ENCODE measurements at regions not wholly inside any gene's neighbourhood (a gene's known extent, or its start where the extent isn't known, plus 50 kb on each side); places are given as distances from the start of the nearest gene placed in this dataset.

GRCh38 chr22:48981371-48982061, 846.2 kb downstream of the BRD1 start:
- ATAC-seq: no peak
- TF ChIP-seq TCF4 (CRISPR knock-in tag; IDR thresholded peaks at IDR 0.05; ENCODE audit: borderline replicate concordance) (no peak), ISL1 (CRISPR knock-in tag; IDR thresholded peaks at IDR 0.05) (no peak), TSHZ2 (CRISPR knock-in tag; IDR thresholded peaks at IDR 0.05) (no peak), ZC3H10 (CRISPR knock-in tag; IDR thresholded peaks at IDR 0.05) (no peak), ZNF70 (CRISPR knock-in tag; IDR thresholded peaks at IDR 0.05) (no peak), ZNF8 (CRISPR knock-in tag; IDR thresholded peaks at IDR 0.05) (no peak), BACH2 (CRISPR knock-in tag; IDR thresholded peaks at IDR 0.05; ENCODE audit: borderline replicate concordance) (no peak), GLIS3 (CRISPR knock-in tag; IDR thresholded peaks at IDR 0.05) (no peak), ESRRG (CRISPR knock-in tag; IDR thresholded peaks at IDR 0.05) (no peak), TOX (CRISPR knock-in tag; IDR thresholded peaks at IDR 0.05; ENCODE audit: borderline replicate concordance) (no peak), RARB (CRISPR knock-in tag; IDR thresholded peaks at IDR 0.05) (no peak), SNAI2 (CRISPR knock-in tag; IDR thresholded peaks at IDR 0.05) (no peak), PPARA (CRISPR knock-in tag; IDR thresholded peaks at IDR 0.05; ENCODE audit: borderline replicate concordance) (no peak), OSR1 (CRISPR knock-in tag; IDR thresholded peaks at IDR 0.05) (no peak)
- TF ChIP-seq, protein P1, sequence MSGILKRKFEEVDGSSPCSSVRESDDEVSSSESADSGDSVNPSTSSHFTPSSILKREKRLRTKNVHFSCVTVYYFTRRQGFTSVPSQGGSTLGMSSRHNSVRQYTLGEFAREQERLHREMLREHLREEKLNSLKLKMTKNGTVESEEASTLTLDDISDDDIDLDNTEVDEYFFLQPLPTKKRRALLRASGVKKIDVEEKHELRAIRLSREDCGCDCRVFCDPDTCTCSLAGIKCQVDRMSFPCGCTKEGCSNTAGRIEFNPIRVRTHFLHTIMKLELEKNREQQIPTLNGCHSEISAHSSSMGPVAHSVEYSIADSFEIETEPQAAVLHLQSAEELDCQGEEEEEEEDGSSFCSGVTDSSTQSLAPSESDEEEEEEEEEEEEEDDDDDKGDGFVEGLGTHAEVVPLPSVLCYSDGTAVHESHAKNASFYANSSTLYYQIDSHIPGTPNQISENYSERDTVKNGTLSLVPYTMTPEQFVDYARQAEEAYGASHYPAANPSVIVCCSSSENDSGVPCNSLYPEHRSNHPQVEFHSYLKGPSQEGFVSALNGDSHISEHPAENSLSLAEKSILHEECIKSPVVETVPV (CRISPR knock-in tag; IDR thresholded peaks at IDR 0.05): no peak
- TF ChIP-seq, protein P2, sequence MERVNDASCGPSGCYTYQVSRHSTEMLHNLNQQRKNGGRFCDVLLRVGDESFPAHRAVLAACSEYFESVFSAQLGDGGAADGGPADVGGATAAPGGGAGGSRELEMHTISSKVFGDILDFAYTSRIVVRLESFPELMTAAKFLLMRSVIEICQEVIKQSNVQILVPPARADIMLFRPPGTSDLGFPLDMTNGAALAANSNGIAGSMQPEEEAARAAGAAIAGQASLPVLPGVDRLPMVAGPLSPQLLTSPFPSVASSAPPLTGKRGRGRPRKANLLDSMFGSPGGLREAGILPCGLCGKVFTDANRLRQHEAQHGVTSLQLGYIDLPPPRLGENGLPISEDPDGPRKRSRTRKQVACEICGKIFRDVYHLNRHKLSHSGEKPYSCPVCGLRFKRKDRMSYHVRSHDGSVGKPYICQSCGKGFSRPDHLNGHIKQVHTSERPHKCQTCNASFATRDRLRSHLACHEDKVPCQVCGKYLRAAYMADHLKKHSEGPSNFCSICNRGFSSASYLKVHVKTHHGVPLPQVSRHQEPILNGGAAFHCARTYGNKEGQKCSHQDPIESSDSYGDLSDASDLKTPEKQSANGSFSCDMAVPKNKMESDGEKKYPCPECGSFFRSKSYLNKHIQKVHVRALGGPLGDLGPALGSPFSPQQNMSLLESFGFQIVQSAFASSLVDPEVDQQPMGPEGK (CRISPR knock-in tag; IDR thresholded peaks at IDR 0.05; ENCODE audit: borderline replicate concordance): no peak

DNA sequence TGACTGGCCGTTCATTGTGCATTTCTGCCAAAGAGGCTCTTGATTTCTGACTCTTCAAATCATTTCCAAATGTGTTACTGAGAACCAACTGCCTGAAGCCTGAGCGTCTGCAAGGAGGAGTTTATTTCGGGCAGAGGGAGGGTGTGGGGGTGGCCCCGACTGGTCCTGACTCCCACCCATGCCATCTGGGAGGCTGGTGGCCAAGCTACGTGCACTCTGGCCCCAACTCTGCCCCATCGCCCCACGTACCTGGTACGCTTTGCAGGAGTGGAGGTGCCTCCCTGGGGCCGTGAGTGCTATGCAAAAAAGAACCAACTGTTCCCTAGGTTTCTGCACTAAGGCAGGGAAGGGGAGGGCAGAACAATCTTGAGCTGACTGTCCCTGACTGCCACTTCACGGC, 846.8 kb downstream of the BRD1 start:
- no peak for ATAC-seq
- no peak for TF ChIP-seq ZNF565 (CRISPR knock-in tag; conservative IDR thresholded peaks at IDR 0.05; ENCODE audit: low read depth)
- TF ChIP-seq POU6F1 (CRISPR knock-in tag; IDR thresholded peaks at IDR 0.05; ENCODE audit: borderline replicate concordance, low read depth): no peak
- no peak for TF ChIP-seq TOX (CRISPR knock-in tag; IDR thresholded peaks at IDR 0.05; ENCODE audit: borderline replicate concordance)

DNA sequence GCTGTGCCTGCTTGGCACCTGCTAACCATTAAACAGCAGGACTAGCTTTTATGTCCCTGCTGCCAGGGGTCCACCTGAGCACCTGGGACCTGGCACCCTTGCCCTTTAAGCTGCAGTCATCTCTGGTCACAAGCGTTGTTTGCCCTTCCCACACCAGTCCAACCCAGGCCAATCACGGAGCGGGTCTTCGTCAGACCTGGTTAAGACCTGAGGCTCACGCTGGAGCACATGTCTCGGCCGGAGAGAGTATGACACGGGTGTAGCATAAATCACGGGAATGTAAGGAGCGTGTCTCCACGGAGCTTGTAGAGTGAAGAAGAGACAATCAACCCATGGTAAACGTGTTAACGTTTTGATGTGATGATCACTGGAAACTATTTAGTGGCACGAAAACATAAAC, 847.3 kb downstream of the BRD1 start:
- TF ChIP-seq ZFP3 (CRISPR knock-in tag; IDR thresholded peaks at IDR 0.05) (no peak), GLIS3 (CRISPR knock-in tag; IDR thresholded peaks at IDR 0.05) (no peak), ISL1 (CRISPR knock-in tag; IDR thresholded peaks at IDR 0.05) (no peak), TSHZ2 (CRISPR knock-in tag; IDR thresholded peaks at IDR 0.05) (no peak), TCF4 (CRISPR knock-in tag; IDR thresholded peaks at IDR 0.05; ENCODE audit: borderline replicate concordance) (no peak), ESRRG (CRISPR knock-in tag; IDR thresholded peaks at IDR 0.05) (no peak), SNAI2 (CRISPR knock-in tag; IDR thresholded peaks at IDR 0.05) (no peak), ZNF8 (CRISPR knock-in tag; IDR thresholded peaks at IDR 0.05) (no peak)
- TF ChIP-seq, protein P1 (CRISPR knock-in tag; IDR thresholded peaks at IDR 0.05): no peak
- ATAC-seq: no peak

All from SK-N-SH treated with all-trans-retinoic acid at 6 μM for 48 hours (cell line).